ENCODE measurements at regions not wholly inside any gene's neighbourhood (a gene's known extent, or its start where the extent isn't known, plus 50 kb on each side); places are given as distances from the start of the nearest gene placed in this dataset.
"Not testable (repeated sequence)": the region's sequence is repeated elsewhere in the genome, so short reads cannot be mapped to it uniquely, and the experiment has no call there.

GRCh38 chr2:81363800-81364199 lies 1059.2 kb upstream of the LRRTM1 start:
- no peak for DNase-seq (ENCODE audit: low spot score)

DNA sequence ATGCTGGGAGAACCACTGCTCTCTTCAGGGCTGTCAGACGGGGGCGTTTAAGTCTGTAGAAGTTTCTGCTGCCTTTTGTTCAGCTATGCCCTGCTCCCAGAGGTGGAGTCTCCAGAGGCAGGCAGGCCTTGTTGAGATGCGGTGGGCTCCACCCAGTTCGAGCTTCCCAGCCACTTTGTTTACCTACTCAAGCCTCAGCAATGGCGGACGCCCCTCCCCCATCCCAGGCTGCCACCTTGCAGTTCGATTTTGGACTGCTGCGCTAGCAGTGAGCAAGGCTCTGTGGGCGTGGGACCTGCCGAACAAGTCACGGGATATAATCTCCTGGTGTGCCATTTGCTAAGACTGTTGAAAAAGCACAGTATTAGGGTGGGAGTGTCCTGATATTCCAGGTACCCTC lies 1057.9 kb upstream of the LRRTM1 start:
- DNase-seq (ENCODE audit: low spot score) = not testable (repeated sequence)

GRCh38 chr2:81355436-81355835 lies 1050.9 kb upstream of the LRRTM1 start:
- DNase-seq (ENCODE audit: low spot score) = no peak

GRCh38 chr2:81334046-81334445 lies 1029.5 kb upstream of the LRRTM1 start:
- no peak for DNase-seq (ENCODE audit: low spot score)

DNA sequence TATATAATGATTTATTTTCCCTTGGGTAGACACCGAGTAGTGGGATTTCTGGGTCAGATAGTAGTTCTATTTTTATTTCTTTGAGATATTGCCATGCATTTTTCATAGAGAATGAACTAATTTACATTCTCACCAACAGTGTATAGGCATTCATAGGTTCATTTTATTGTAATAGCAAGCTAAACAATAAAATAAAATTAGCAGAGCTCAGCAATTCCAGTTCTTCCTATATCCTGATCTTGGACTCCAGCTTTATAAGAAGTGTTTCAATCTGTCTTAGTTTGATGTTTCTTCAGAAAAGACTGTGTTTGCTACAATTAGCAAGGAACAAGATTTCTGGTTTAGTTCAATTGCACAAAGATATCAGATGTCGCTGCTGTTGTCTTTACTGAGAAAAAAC lies 1024.4 kb upstream of the LRRTM1 start:
- no peak for DNase-seq (ENCODE audit: low spot score)

GRCh38 chr2:81327911-81328310 lies 1023.4 kb upstream of the LRRTM1 start:
- no peak for DNase-seq (ENCODE audit: low spot score)

GRCh38 chr2:81324046-81324445 lies 1019.5 kb upstream of the LRRTM1 start:
- DNase-seq (ENCODE audit: low spot score) = peak; percentile 18

GRCh38 chr2:81304154-81304830 lies 999.7 kb upstream of the LRRTM1 start:
- DNase-seq (ENCODE audit: low spot score) = no peak

DNA sequence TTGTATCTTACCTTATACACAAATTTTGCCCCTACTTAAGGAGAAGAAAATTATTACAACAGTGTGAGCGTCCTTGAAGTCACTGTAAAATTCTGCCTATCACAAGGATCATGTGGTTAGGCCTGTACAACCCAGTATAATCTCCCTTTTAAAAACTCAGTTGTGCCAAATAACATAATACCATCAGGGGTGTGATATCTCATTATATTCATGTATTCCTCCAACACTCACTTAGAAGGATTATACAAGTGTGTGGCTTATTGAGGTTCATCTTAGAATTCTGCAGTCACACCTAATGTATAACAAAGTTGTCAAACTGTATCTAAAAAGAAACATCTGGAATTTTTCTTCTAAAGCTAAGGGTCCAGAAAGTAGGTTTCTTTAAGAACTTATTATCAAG lies 998.8 kb upstream of the LRRTM1 start:
- no peak for DNase-seq (ENCODE audit: low spot score)

DNA sequence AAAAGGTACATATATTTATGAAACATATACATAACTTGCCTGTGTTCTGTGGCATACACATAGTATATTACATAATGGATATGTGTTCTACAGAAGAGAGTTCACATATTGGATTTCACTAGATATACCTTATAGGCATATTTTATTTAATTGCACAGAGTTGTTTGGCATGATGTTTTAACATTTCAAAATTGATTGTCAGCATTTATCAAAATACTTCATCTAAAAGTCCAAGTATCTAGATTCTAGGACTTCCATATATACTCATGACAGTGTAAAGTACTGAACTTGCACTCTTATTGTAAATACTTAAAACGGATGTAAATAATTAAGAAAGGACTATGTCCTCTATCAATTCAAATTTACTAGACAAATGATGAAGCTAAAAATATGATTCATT lies 995.3 kb upstream of the LRRTM1 start:
- DNase-seq (ENCODE audit: low spot score) = no peak

- no peak for DNase-seq (ENCODE audit: low spot score)
Observed at GRCh38 chr2:81290846-81291245, 986.3 kb upstream of the LRRTM1 start.

- no peak for DNase-seq (ENCODE audit: low spot score)
Observed at GRCh38 chr2:81283081-81283480, 978.5 kb upstream of the LRRTM1 start.

DNA sequence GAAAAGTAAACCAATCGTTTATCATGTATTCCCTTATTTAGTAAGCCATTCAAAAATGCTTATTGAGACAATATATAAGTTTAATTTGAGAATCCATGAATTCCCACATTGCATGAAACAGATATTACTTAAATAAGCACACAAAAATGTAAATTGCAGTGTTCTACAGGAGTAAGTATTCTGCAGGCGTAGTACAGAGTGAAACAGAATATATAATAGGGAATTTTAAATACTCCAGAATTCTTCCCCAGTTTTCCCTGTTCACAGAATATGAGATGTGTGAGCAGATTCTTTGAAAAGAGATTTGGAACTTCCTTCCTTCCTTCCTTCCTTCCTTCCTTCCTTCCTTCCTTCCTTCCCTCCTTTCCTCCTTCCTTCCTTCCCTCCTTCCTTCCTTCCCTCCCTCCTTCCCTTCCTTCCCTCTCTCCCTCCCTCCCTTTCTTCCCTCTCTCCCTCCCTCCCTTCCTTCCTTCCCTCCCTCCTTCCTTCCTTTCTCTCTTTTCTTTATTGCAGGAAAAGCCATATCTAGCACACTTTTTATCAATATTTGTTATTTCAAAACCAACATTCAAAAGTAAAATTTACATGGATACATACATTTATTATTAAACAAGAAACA lies 977.7 kb upstream of the LRRTM1 start:
- DNase-seq (ENCODE audit: low spot score) = no peak

DNA sequence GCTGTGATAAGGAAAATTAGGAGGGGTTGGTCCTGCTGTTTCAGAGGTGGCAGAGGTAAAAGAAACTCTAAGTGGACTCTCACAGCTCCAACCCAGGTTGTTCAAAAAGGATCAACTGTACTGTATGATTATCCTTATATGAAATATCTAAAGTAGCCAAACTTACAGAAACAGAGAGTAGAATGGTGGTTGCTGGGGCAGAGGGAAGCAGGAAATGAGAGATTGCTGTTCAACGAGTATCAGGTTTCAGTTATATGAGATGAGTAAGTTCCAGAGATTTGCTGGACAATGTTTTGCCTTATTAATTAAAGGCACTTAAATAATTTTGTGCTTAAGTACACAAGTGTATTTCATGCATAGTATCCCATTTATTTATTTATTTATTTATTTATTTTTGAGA lies 972.0 kb upstream of the LRRTM1 start:
- DNase-seq (ENCODE audit: low spot score) = no peak

- peak; percentile 8 for DNase-seq (ENCODE audit: low spot score)
Observed at GRCh38 chr2:81266106-81266505, 961.6 kb upstream of the LRRTM1 start.

GRCh38 chr2:81263989-81264388 lies 959.4 kb upstream of the LRRTM1 start:
- DNase-seq (ENCODE audit: low spot score) = no peak

- DNase-seq (ENCODE audit: low spot score) = no peak
Observed at GRCh38 chr2:81260320-81260719, 955.8 kb upstream of the LRRTM1 start.

- no peak for DNase-seq (ENCODE audit: low spot score)
Observed at GRCh38 chr2:81250270-81250669, 945.7 kb upstream of the LRRTM1 start.

DNA sequence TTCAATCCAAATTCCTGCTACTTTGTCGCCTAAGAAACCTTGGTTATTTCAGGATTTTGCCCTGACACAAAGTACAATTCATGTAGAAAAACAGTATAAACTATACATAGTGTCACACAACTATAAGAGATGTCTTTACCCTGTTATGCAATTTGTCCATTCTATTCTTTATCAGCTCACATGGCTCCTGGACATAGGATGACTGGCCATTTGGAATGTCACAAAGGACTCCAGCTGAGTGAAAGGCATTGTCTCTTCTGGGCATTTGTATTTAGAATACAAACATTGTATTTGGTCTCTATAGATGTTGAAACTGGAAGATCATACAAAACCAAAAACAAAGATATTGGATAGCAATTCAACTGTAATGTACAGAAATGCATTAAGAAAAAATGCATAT lies 944.6 kb upstream of the LRRTM1 start:
- DNase-seq (ENCODE audit: low spot score) = peak; percentile 8

DNA sequence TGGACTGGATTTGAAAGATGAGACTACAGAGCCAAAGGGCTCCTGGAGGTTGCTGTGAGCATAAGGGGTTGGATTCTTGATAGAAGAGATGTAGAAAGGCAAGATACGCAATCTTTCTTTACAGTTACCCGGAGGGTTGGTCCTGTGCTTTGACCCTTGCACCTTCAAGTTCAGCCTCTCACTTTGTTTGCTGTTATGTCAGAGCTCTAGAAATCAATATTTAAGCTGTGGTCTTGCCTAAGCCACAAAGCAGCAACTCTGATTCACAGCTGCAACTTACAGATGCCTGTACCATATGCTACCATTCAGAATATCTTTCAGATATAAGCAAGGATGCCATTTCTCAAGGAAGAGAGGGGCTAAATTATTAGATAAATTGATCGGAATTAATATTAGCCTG lies 943.1 kb upstream of the LRRTM1 start:
- no peak for DNase-seq (ENCODE audit: low spot score)

DNA sequence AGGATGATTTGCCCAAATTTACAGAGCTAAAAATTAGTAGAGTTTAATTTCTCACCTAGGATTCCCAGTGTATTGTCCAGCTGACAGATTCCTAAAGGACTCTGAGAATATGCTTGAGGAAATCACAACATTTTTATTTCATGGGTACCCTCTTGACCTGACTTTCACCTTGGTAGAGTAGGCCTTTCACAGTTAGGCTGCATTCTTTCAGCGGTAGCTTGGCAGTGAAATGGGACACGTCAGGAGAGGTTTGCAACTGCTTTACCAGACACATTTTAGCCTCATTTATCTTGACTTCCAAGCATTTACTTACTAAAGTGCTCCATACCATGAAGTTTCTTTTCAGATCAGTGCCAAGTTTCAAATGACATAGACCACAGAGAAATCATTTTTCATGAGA lies 937.9 kb upstream of the LRRTM1 start:
- DNase-seq (ENCODE audit: low spot score) = no peak

DNA sequence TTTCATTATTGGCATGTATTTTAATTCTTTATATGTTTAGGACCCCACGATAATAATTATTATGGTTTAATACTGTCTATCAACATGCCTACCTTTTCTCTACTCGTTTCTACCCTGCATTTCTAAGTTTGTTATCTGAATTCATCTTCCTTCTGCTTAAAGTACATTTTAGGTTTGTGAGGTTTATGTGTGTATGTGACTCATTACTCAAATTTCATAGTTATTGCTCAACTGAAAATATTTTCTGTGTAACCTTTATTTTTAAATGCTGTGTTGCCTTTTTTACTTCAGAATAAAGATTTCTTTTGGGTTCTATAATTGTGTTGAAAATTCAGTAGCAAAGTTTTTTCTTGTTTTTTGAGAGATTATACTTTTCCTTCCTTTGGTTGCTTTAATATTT lies 933.9 kb upstream of the LRRTM1 start:
- DNase-seq (ENCODE audit: low spot score) = no peak

DNA sequence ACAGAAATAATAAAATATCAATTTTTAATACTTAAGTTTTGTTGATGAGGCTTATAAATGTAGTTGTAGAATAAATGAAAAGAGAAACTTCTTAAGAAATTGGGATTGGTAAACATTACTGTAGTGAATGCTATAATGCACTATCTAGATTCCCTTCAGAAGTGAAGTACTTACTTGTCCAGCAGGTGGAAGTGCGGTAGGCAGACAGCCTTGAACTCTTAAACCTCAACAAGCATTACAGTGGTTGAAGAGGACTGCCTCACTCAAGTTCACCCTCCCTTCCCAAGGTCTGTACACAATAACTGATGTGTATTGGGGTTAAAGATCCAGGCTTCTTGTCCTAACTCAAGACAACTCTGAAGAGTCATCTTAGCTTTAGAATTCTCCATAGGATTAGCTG lies 931.0 kb upstream of the LRRTM1 start:
- no peak for DNase-seq (ENCODE audit: low spot score)

DNA sequence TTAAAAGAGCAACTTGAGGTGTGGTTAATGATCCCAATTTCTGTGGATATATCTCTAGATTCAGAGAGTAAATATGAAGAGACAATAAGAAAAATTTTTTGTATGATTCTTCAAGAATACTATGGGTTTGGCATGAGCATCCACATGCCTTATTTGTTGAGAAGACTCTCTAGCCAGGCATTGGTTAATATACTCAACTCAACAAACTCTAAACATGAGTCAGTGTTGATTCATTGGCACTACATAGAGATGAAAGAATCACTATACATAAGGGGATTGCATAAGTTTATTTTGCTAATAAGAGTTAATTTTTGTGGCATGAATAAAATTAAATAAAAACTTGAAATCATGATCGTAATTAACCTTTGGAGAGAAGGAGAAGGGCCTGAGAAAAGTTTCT lies 930.2 kb upstream of the LRRTM1 start:
- DNase-seq (ENCODE audit: low spot score) = no peak
